Middle frontal gyrus (tissue), 1 donor: ENCODE measurements at regions not wholly inside any gene's neighbourhood (a gene's known extent, or its start where the extent isn't known, plus 50 kb on each side); places are given as distances from the start of the nearest gene placed in this dataset.
A peak's percentile ranks its signal among the peaks of the same experiment; 100 is the strongest.
"Not testable (repeated sequence)": the region's sequence is repeated elsewhere in the genome, so short reads cannot be mapped to it uniquely, and the experiment has no call there.

Experiments
- DNase-seq: peaks from one replicate; pipeline ENCODE4 v3.0.0-alpha.2; 2015; ENCODE audit warnings: low spot score; ENCODE audit errors: extremely low spot score

GRCh38 chr10:3395458-3395861 is 222.9 kb upstream of the PITRM1 start:
- DNase-seq = no peak

DNA sequence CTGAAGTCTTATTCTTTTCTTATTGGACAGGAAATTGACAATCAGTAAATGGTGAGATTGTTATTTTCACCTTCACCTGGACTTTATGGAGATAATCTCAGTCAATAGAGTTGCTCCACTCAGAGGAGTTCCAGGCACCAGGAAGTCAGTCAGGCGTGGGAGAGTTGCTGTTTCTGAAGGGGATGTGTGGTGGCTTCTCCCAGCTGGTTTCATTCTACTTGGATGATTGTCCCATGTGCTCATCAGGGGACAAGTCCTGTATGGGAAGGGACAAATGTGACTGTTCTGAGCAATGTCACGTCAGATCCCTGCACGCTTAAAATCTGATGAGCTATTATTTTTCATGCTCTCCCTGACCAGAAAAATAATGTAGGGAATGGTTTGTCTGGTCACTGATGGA is 222.5 kb upstream of the PITRM1 start:
- DNase-seq = no peak

DNA sequence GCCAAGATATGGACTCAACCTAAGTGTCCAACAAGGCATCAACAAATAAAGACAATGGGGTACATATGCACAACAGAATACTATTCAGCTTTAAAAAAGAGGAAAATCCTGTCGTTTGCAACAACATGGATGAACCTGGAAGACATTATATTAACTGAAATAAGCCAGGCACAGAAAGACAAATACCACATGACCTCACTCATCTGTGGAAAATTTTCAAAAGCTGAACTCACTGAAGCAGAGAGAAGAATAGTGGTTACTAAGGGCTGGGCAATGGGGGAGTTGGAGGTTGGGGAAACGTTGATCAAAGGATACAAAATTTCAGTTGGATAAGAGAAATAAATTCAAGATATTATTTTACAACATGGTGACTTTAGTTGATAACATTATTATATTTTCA is 221.4 kb upstream of the PITRM1 start:
- DNase-seq = no peak

- DNase-seq = no peak
Observed at GRCh38 chr10:3391657-3392056, 219.1 kb upstream of the PITRM1 start.

- peak; percentile 20 for DNase-seq
Observed at GRCh38 chr10:3389130-3389529, 216.5 kb upstream of the PITRM1 start.

DNA sequence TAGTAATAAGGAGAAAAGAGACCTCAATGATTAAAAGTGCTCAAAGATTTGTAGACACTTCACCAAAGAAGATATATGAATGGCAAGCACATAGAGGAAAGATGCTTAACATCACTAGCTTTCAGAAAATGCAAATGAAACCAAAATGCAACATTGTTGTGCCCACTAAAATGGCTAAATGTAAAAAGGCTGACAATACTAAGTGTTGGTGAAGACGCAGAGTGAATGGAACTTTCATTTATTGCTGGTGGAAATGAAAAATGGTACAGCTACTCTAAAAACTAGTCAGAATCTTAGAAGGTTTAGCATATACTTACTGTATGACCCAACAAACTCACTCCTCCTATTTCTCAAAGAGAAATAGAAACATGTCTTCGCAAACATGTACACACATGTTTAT is 212.9 kb upstream of the PITRM1 start:
- no peak for DNase-seq

DNA sequence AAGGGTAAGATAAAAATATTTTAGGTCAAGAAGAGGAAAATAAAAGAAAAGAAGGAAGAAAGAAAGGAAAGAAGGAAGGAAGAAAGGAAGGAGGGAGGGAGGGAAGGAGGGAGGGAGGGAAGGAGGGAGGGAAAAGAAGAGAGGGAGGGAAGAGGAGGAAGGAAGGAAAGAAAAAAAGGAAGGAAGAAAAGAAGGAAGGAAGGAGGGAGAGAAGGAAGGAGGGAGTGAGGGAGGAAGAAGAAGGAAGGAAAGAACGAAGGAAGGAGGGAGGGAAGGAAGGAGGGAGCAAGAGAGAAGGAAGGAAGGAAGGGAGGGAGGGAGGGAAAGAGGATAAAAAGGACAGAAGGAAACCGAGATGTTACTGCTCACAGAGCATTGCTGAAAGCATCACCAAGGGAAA is 209.5 kb upstream of the PITRM1 start:
- no peak for DNase-seq

DNA sequence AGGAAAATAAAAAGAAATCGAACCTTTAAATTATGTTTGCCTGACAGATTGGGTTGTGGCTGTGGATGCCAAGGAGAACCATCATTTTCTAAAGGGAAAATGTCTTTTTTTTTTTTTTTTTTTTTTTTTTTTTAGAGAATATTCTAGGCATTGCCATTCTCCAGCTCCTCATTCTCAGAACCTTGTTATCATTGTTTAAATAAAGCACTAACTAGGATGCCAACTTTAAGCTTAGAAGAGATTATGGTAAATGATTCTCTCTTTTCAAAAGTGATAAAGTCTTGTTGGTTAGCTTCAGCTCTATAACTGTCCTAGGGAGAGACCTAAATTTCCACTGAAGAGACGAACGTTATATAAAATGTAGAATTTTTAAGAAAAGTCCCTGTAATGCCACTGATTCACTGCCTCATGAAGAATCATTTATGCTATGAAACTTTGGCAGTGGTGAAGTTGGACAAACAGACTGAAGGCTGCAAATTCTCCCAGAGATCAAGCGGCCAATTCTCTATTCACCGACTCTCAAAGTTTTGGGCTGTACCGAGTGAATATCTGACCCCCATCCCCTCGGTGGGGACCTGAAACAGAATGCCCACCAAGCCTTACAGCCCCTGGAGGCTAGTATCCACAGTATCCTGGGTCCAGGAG is 207.9 kb upstream of the PITRM1 start:
- DNase-seq = no peak

DNA sequence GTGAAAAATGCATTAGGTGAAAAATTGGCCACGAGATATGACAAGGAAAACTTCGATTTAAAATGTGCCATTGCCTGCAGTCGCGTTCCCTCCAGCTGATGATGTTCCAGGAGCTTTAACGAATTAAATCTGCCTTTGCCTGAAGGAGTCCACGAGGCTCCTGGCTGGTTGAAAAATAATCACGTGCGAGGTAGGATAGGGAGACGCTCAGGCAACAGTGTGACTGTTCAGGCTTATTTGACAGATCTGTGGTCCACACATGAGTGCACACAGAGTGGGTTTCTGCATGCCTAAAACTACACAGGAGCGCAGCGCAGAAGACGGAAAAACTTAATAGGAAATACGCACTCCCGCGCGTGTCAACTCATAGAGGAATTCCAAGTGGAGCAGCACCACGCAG is 204.0 kb upstream of the PITRM1 start:
- no peak for DNase-seq

DNA sequence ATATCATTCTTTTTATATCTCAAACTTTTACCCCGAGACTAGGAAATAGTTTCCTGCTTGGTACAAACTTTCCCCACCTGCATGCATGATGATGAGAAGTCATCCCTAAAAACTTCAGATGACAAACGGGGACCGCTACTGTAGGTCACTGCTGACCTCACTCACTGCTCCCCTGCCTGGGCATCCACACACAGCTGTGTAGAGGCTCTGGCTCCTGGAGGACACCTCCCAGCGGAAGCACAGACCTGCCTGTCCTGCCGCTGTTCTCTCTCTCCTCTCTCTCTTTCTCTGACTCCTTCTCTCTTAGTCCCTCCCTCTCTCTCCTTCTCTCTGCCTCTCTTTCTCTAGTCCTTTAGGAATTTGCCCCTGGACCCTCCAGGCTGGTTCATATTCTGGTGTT is 202.9 kb upstream of the PITRM1 start:
- DNase-seq = no peak

GRCh38 chr10:3374914-3375313 is 202.3 kb upstream of the PITRM1 start:
- DNase-seq = no peak

DNA sequence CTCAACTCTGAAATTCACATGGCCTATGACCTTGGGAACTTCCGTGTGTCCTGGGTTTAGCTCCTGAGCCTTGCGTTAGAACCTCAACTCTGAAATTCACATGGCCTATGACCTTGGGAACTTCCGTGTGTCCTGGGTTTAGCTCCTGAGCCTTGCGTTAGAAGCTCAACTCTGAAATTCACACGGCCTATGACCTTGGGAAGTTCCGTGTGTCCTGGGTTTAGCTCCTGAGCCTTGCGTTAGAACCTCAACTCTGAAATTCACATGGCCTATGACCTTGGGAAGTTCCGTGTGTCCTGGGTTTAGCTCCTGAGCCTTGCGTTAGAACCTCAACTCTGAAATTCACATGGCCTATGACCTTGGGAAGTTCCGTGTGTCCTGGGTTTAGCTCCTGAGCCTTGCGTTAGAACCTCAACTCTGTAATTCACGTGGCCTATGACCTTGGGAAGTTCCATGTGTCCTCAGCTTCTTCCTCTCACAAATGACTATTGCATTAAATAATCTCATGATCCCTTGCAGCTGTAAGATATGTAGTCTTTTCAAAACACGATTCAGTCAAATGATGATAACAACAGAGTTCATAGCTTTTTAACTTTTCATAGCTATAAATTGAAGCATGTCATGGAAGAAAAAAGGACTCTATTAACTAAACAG is 200.9 kb upstream of the PITRM1 start:
- not testable (repeated sequence) for DNase-seq

DNA sequence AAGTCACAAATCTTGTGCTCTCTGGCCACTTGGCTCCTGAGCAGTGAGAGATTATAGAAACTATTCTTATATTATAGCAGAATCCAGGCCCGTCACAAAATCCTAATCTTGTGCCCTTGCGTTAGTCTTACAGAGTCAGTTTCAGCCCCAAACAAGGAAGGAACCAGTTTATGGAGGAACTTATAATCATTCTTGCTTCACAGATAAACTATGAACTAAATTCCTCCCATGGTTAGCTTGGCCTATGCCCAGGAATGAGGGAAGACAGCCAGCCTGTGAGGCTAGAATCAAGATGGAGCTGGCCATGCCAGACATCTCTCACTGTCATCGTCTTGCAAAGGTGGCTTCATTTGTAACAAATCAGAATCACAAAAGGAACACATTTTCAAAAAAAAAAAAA is 199.7 kb upstream of the PITRM1 start:
- DNase-seq = no peak

DNA sequence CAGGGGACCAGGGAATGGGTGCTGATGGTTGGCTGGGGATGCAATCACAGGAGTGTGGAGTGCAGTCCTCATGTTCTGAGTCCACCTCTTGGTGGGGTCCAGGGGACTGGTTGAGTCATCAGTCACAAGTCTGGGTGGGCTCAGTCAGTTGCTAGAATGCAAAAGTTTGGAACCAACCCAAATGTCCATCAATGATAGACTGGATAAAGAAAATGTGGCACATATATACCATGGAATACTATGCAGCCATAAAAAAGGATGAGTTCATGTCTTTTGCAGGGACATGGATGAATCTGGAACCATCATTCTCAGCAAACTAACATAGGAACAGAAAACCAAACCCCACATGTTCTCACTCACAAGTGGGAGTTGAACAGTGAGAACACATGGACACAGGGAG is 199.0 kb upstream of the PITRM1 start:
- DNase-seq = not testable (repeated sequence)

DNA sequence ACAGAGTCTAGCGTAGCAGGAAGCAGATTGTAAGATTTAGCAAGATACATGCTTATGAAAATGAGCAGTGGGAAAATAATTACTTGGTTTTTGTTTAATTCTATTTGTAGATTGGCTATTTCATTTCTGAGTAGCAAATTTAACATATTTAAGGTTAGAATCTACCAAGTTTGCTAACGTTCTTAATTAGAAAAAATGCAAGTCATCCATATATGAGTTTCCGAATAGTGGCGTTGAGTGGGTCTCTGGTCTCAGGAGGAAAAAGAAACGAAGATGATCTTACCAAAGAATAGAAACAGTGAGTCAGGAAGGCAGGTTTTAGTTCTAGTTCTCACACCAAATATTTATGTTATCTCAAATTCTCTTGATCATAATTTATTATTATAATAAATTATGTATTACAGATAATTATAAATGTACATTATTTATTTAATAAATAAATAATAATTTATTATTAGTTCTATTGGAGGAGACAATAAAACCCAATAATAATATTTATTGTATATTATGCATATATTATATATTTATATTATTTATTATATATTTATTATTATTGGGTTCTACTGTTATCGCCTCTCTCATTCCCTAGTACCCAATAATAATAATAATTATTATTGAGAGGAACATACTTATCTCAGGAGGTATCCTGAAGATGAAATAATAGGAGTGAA is 194.3 kb upstream of the PITRM1 start:
- DNase-seq = no peak

- no peak for DNase-seq
Observed at GRCh38 chr10:3366043-3366442, 193.5 kb upstream of the PITRM1 start.

DNA sequence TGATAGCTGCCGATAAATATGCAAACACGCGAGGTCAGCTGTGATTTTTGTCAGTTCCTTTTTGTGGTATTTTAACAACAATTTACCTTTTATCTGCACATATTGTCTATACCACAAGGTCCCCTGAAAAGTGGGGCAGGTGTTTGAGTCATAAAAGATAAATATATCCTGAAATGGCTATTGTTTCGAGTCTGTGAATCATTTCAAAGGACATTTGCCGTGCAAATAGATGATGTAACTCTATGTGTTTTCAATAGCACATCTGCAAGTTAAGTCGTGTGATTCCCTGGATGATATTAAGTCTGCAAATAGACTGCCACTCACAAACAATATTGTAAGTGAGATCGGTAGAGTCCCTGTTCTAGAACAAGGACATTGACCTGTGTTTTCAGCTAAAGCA is 193.0 kb upstream of the PITRM1 start:
- DNase-seq = no peak

DNA sequence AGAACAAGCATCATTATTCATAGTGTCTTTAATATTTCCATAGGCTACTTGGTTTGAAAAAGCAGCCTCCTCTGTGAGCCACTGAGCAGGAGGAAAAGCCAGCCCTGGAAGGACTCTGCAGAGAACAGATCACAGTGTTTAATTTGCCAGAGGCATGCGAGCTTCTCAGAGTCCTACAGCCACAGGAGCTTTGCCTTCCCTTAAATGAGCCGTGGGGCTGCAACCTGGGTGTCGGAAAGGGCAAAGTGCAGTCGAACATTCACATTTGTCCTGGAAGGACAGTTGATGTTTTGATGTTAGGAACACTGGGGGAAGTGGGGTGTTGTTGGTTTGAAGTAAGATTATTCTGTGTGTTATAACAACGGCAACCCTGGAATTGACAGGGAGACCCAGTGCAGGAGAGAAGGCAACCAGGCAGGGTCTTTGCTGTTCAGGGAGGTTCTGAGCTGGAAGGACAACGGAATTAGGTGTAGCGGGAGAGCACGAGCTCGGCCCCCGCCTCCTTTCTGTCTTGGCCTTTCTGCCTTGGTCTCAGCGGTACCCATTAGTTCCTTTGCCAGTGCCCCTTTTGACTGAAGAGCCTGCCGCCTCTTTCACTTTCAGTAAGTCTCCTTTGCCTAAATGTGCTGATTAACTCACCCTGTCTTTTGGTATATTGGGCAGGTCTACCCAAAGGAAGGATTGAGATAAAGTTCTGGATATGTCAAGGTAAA is 192.3 kb upstream of the PITRM1 start:
- no peak for DNase-seq

GRCh38 chr10:3363311-3364045 is 190.9 kb upstream of the PITRM1 start:
- no peak for DNase-seq

DNA sequence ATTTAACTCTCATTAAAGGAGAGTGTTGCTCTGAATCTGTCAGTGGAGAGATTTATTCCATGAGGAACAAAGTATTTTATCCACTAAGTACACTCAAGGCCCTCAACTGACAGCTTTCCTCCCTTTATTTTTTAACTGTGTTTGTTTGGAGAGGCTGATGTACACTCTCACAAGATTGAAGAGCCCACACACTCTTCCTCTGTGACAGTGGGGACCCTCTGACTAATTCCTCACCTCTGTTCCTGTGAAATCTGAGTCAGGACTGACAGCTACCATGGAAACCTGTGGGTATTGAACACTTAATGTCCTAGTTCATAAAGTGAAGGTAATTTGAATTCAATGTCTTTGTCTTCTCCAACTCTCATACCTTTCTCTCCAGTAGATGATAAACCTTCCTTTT is 189.8 kb upstream of the PITRM1 start:
- DNase-seq = no peak

- no peak for DNase-seq
Observed at GRCh38 chr10:3361640-3362039, 189.1 kb upstream of the PITRM1 start.

DNA sequence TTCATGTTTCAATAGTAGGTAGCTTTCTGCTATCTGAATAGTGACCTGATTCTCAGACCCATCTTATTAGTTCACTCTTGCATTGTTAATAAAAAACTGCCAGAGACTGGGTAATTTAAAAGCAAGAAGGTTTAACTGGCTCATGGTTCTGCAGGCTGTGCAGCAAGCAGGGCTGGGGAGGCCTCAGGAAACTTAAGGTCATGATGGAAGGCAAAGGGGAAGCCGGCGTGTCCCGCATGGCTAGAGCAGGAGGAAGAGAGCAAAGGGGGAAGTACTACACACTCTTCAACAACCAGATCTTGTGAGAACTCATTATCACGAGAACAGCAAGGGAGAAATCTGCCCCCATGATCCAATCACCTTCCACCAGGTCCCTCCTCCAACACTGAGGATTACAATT is 185.2 kb upstream of the PITRM1 start:
- no peak for DNase-seq
